GM23338 (cell line): ENCODE measurements at regions not wholly inside any gene's neighbourhood (a gene's known extent, or its start where the extent isn't known, plus 50 kb on each side); places are given as distances from the start of the nearest gene placed in this dataset.

ENCODE experiments used
- ATAC-seq: fragments of 200-7000 bp; cut with Tn5 transposase; 3 replicates; pipeline ENCODE4 v1.9.1; 2020
- DNase-seq: peaks from one replicate; pipeline ENCODE4 v3.0.0-alpha.2; 2015; ENCODE audit warnings: low spot score
- H2AFZ ChIP-seq: fragments of 200-600 bp; sonication (generic); 2 replicates; pipeline ENCODE4 v1.8.0; 2016; ENCODE audit warnings: antibody characterized with exemption, mild to moderate bottlenecking, moderate library complexity
- H3F3A ChIP-seq: fragments of 200-600 bp; sonication (generic); replicated peaks from 2 replicates; pipeline ENCODE4 v1.8.0; 2017; ENCODE audit warnings: antibody characterized with exemption, mixed run types, low read depth
- H3K27ac ChIP-seq: fragments of 200-600 bp; sonication (generic); 2 replicates; pipeline ENCODE4 v1.6.1; 2016; ENCODE audit warnings: low read depth
- H3K27me3 ChIP-seq: fragments of 200-600 bp; sonication (generic); 2 replicates; pipeline ENCODE4 v1.8.0; 2016; ENCODE audit warnings: mild to moderate bottlenecking, mixed run types, moderate library complexity; ENCODE audit not compliant: insufficient read depth
- H3K36me3 ChIP-seq: fragments of 200-600 bp; sonication (generic); 2 replicates; pipeline ENCODE4 v1.8.0; 2016; ENCODE audit warnings: mild to moderate bottlenecking; ENCODE audit not compliant: insufficient read depth
- H3K4me1 ChIP-seq: fragments of 200-600 bp; sonication (generic); 2 replicates; pipeline ENCODE4 v1.8.0; 2016; ENCODE audit warnings: mild to moderate bottlenecking, moderate library complexity; ENCODE audit not compliant: insufficient read depth
- H3K4me2 ChIP-seq: fragments of 200-600 bp; sonication (generic); 2 replicates; pipeline ENCODE4 v1.7.1; 2017; ENCODE audit warnings: mixed run types
- H3K4me3 ChIP-seq: fragments of 200-600 bp; sonication (generic); 2 replicates; pipeline ENCODE4 v1.6.1; 2016; ENCODE audit warnings: mixed run types
- H3K79me2 ChIP-seq: fragments of 200-600 bp; sonication (generic); replicated peaks from 2 replicates; pipeline ENCODE4 v1.8.0; 2017; ENCODE audit warnings: mild to moderate bottlenecking; ENCODE audit not compliant: insufficient read depth
- H3K9me2 ChIP-seq: fragments of 200-600 bp; sonication (generic); 2 replicates; pipeline ENCODE4 v1.8.0; 2017; ENCODE audit not compliant: insufficient read depth
- H4K20me1 ChIP-seq: fragments of 200-600 bp; sonication (generic); replicated peaks from 2 replicates; pipeline ENCODE4 v1.8.0; 2017; ENCODE audit warnings: mild to moderate bottlenecking; ENCODE audit not compliant: insufficient read depth
- H3K27ac Mint-ChIP-seq: 2 replicates; pipeline ENCODE4 v1.8.0; 2020; ENCODE audit warnings: inconsistent platforms, mild to moderate bottlenecking, moderate library complexity, mixed read lengths
- H3K27me3 Mint-ChIP-seq: 3 replicates; pipeline ENCODE4 v1.8.0; 2022; ENCODE audit warnings: low read depth, mild to moderate bottlenecking, moderate library complexity, mixed read lengths, inconsistent platforms; ENCODE audit not compliant: insufficient read depth, poor library complexity
- H3K36me3 Mint-ChIP-seq: 3 replicates; pipeline ENCODE4 v1.8.0; 2021; ENCODE audit warnings: low read depth, mild to moderate bottlenecking, inconsistent platforms, moderate library complexity, mixed read lengths
- H3K4me1 Mint-ChIP-seq: 3 replicates; pipeline ENCODE4 v1.8.0; 2020; ENCODE audit warnings: mild to moderate bottlenecking, inconsistent platforms, mixed read lengths
- H3K4me3 Mint-ChIP-seq: 3 replicates; pipeline ENCODE4 v1.8.0; 2021; ENCODE audit warnings: moderate library complexity, mild to moderate bottlenecking, inconsistent platforms, mixed read lengths
- H3K9me3 Mint-ChIP-seq: 3 replicates; pipeline ENCODE4 v1.8.0; 2020; ENCODE audit warnings: moderate library complexity, mild to moderate bottlenecking, inconsistent platforms, mixed read lengths
- CTCF ChIP-seq, 2 experiments: fragments of 200-600 bp in 1 of 2; sonication (generic) in 1 of 2; conservative IDR thresholded peaks; 2 replicates each; pipeline versions ENCODE4 v1.5.1 to v1.6.1; 2016 to 2017; ENCODE audit warnings: antibody characterized with exemption in 2 of 2, low read depth in 2 of 2, mild to moderate bottlenecking in 2 of 2, moderate library complexity in 1 of 2
- EZH2phosphoT487 ChIP-seq: fragments of 200-600 bp; sonication (generic); IDR thresholded peaks from one replicate; pipeline ENCODE4 v1.8.1; 2018; ENCODE audit warnings: antibody characterized with exemption; ENCODE audit not compliant: unreplicated experiment
- ZNF462 ChIP-seq: fragments of 250-450 bp; sonication (Bioruptor Pico); IDR thresholded peaks from 2 replicates; pipeline ENCODE4 v1.5.0; 2020; ENCODE audit warnings: mild to moderate bottlenecking, moderate library complexity

GRCh38 chr6:134434019-134434942 is 116.4 kb upstream of the SGK1 start:
- Histone ChIP-seq H3K4me3 (no peak overlapping the region), H3K4me1 (no peaks in the 10 kb centered on the region; the same call in none of the 2 replicates), H3K4me2 (no peak overlapping the region), H2AFZ (no peak overlapping the region), H3K27ac (no peak overlapping the region), H4K20me1 (no peaks in the 10 kb centered on the region), H3F3A (no peaks in the 10 kb centered on the region), H3K27me3 (no peaks in the 10 kb centered on the region), H3K36me3 (no peaks in the 10 kb centered on the region), H3K79me2 (no peaks in the 10 kb centered on the region), H3K9me2 (no peaks in the 10 kb centered on the region)
- no peak for TF ChIP-seq EZH2phosphoT487
- TF ChIP-seq CTCF (conservative IDR thresholded peaks at IDR 0.05; ENCODE audit: low read depth in 2 of 2), result no peak
- TF ChIP-seq ZNF462, result no peak
- Mint-ChIP-seq H3K9me3 (no peaks in the 10 kb centered on the region; the same call in 2 of the 3 replicates), H3K36me3 (no peaks in the 10 kb centered on the region), H3K27me3 (peaks cover 1% of the 10 kb centered on the region), H3K27ac (no peak overlapping the region), H3K4me3 (no peak overlapping the region), H3K4me1 (peaks cover 11% of the 10 kb centered on the region)
- DNase-seq (no peak), ATAC-seq (no peak)
